ENCODE measurements at regions not wholly inside any gene's neighbourhood (a gene's known extent, or its start where the extent isn't known, plus 50 kb on each side); places are given as distances from the start of the nearest gene placed in this dataset.

DNA sequence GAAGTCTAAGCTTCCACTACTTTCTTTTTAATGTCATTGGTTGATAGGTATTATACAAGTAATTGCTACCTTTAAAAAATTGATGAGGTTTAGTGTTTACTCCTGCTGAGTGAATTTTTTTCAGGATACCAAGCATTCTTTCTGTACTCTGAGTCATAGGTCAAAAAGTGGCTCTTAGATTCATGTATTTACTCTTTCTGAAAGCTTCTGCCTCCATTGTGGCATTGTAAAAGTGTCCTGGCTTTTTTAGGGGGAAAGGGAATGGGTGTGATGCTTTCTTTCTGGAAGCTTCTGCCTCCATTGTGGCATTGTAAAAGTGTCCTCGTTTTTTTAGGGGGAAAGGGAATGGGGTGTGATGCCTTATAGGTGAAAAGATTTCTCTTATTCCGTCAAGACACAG lies 286.5 kb downstream of the LPIN1 start:
- DNase-seq, result no peak

DNA sequence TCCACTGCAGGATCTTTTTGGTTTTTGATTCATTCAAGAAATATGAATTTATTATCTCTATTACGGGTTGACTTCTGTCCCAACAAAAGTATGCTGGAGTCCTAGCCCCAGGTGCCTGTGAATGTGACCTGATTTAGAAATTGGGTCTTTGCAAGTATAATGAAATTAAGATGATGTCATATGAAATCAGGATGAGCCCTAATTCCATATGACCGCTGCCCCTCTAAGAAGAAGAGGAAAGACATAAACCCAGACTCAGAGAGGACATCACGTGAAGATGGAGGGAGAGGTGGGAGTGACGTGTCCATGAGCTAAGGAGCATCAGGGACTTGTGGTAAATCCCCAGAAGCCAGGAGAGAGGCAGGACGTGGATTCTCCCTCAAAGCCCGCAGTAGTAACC lies 287.1 kb downstream of the LPIN1 start:
- no peak for DNase-seq

DNA sequence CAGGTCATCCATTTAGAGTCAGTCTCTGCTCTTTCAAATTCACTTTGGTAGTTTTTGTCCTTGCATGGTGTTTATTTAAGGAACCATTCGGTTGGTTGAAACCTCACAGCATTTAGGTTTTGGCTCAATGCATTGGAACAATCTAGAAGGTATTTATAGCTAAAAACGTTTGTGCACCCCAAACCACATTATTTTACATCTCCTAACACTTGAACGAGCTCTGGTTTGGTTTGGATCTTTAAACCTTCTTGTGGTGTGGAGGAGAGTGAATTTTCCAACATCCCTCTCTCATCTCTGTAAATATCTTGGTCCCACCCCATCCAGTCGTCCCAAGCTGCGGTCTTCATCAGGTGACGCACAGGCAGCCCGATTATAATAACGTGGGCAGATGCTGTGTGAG lies 287.9 kb downstream of the LPIN1 start:
- DNase-seq, result no peak

DNA sequence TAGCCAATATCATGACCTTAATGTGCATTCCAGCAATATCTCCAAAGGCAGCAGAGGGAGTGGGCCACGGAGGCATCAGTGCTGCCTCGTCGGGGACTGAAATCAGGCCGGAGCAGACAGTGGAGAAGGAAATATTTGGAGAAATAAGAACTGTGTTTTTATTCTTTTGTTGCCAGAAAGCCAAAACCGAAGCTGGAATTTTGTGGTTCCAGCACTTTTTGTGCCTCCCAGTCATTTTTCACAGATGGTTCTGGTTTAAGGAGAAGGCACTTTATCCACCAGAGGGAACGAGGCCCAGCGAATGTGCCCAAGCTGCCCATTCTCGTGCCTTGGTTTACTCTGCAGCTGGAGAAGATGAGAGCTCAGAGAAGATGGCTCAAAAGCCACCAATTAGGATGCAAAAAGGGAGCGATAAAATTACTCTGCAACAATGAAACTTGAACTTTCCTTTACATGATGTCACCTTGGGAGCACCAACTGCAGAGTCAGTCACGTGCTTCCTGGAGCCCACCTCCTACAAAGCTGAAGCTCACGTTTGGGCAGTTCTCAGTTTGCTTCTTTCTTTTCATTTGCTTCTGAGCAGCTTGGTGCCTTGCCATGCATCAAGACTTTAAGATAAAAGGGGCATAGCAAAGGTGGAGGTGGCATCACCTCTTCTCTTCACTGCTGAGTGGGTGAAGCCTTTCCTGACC lies 288.7 kb downstream of the LPIN1 start:
- no peak for DNase-seq

DNA sequence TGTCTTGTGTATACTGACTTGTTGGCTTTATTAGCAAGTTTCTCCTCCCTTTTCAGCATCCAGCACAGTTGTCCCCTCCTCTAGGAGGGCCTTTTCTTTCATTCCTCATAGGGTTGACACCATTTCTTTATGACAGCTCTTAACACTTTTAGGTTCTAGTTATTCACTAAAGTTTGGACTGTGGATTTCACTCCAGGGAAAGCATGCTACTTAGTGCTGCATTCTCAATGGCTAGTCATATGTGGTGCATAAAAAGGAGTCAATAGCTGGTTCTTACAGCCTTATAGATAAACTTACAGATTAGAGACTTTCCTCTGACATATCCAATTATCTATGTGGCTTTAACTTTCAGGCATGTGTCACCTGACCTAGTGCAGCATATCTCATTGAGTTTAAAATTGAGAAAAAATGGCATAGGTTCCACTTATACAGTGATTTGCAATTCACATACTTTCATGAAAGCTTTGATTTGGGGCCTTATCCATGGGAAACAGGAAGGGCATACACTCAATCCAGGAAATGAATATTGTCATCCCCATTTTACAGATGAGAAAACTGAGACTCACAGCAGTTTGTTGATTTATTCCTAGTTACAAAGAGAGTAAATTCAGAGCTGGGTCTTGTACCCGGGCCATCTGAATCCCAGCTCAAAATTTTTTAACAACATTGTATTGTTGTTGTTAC lies 289.7 kb downstream of the LPIN1 start:
- no peak for DNase-seq

DNA sequence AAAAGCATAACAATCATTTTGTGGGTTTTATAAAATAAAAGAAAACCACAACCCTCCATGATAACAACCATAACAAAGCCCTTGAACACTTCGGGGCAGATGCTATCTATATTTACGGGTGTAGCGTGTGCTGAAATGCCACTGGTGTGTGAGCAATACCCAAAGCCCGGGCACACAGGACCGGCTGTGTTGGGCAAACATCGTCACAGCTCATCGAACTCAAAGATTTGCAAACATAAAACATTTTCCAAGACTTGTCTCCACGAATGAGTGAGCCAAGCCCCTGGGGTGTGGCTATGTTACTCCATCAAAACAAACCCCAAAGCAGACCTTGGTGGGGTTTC lies 290.2 kb downstream of the LPIN1 start:
- no peak for DNase-seq

DNA sequence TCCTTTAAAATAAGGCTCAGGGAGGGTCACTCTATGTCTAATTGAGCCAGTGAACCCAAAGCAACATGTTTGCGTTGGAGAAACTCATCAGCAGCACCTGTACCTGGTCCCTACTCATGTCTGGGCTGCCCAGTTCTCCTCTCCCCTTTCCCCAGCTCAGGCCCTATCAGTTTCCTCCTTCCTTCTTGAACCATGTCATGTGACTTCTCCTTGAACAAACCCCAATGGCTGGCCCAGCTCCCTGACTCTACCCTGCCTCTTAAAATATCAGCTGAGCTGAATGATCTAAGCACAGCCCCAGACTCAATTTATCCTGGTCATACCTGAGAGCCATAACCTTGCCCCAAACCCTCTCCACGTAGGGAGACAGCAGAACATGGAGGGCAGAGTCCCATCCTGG lies 290.9 kb downstream of the LPIN1 start:
- DNase-seq, result no peak

DNA sequence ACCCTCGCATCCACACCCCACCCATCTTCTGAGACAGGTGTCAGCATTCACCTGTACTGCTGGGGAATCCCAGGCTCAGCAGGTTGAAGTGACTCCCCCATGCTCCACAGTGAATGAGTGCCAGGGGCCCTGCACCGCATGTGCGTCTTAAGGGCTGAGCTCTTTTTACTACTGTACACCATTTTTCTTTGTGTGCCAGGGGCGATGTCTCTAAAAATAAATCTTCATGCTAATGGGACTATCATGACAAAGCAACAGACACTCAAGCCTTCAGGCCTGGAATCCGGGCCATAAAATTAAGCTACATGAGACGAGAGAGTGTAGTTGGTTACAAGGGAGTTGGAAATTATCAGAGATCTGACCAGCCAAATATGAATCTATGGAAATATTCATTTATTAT lies 294.8 kb downstream of the LPIN1 start:
- DNase-seq, result no peak

DNA sequence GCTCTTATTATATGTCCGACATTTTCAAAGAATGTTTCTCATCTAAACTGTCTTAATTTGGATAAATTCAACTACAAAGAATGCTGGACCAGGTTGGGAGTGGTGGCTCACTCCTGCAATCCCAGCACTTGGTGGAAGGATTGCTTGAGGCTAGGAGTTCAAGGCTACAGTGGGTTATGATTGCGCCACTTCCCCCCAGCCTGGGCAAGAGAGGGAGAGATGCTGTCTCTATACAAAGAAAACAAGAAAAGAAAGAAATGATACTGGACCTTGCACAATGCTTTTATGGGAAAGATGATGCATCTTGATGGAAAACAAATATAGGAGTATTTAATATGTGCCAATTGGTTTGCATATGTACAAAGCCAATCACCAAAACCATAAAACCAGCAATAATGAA lies 296.7 kb downstream of the LPIN1 start:
- no peak for DNase-seq

DNA sequence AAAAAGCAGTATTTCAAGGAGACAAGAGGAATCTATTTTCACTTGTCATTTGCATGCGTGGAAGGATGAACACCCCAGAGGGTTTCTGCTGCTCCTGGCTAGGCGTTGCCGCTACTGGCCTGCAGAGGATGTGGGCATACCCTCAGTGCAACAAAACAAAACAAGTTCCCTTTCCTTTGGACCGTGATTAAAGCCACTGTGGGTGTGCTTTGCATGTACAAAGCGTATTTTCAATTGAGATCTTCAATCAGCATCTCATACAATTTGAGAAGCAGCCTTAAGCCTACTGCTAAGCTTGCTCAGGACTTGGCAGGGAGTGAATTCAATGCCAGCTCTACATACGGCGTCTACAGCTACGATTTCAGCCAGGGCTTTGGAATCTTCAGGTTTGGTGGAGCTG lies 298.4 kb downstream of the LPIN1 start:
- DNase-seq, result no peak

DNA sequence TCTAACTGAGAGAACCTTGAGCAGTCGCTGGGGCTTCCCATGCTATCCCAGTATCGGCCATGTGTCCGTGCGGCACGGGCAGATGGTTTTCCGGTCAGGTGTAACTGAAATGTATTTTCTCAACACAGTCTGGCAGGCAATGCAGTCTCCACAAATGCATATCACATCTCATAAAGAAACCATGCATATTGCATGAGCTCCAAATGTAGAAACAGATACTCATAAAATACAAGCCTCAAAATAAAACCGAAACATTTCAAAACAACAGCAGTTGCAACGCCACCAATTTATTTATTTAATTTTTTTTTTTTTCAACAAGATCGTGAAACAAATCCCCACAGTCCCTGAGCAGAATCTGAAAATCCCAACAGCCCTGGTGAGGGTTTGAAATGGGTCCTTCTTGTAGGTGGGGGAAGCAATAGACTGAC lies 299.4 kb downstream of the LPIN1 start:
- no peak for DNase-seq

DNA sequence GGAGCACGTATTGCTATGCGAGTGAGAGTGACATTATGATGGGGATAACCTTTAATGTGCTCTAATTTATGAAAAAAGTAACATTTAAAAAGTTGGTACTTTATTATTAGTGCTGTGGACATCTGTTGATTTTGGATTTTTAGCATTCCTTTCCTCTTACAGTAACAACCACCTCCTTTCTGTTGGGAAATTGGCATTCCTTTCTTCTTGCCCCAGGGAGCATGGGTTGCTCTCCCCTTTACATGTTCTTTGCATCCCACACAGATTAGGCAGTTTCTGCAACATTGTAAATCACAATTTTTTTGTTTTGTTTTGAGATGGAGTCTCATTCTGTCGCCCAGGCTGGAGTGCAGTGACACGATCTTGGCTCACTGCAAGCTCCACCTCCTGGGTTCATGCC lies 300.2 kb downstream of the LPIN1 start:
- no peak for DNase-seq

DNA sequence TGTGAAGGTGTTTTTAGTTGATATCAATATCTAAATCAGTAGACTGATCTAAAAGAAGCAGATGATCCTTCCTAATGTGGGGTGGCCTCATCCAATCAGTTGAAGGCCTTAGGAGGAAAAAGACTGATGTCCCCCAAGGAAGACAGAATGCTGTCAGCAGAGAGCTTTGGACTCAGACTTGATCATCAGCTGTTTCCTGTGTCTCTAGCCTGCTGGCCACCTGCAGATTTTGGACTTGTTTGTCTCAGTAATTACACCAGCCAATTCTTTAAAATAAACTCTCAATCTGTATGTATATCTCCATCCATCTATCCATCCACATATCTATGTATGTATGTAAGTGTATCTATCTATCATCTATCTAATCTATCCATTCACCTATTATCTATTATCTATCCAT lies 301.3 kb downstream of the LPIN1 start:
- no peak for DNase-seq

DNA sequence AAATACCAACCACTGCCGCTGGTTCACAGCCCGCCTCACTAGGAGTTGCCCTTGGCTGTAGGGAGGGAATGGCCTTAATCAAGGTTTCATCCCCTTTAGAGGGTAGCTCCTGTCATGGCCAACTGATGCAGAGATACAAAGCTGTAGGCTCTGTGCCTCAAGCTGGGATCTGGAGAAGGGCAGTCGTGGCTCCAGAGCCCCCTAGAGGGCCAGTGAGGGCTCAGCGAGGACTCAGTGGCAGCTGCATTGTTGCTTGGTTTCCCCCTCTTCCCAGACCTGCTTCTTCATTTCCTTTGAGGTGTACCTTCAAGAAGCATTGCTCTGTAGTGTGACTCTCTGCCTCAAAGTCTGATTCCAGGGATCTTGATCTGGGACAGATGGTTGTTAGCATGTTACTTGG lies 302.1 kb downstream of the LPIN1 start:
- DNase-seq, result no peak

DNA sequence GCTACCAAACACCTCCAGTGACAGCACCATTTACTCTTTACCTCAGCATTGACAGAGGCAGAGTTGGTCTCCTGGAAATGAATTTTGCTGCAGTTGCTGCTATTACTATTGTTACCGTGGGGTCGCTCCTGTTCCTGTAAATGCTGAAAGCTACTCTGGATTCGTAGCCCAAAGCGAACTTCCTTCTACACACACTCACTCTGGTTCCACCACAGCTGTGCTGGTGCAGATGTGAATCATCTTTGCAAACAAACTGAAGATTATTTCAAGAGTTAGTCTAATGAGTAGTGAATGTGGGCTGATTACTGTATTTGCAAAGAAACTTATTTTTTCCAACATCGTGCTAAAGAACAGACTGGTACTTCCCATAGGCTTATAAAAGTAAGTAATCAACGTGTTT lies 304.0 kb downstream of the LPIN1 start:
- DNase-seq, result no peak

DNA sequence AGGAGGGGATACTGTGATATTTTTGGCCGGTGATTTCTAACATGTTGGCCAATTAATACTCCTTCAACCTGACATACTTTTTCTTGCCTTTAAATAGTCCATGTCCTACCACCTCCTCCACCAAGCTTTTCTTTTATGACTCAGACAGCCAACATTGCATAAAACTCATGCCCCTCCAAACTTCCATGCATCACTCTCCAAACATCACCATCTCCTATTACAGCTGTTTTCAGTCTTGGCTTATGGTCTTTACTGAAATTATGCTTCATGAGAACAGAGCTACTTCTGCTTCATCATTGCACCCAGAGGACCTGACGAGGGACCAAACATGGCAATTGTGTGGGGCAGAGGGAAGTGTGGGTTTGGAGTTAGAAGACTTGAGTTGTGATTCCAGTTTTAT lies 305.4 kb downstream of the LPIN1 start:
- DNase-seq, result no peak

DNA sequence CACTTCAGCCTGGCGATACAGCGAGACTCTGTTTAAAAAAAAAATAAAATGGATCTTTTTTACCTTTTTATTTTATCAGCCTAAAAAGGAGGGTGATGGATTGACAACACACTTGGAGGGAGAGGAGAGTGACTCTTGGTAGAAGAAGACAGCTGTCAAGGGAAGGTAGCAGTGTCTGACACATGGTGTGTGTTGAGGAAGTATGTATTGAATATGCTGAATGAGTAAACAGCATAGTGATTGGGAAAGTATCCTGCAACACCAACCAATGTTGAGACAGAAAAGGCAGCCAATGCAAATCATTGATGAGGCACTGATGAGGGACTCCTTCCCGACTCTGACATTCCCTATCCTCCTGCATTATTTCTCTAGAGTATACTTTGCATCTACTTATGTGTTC lies 306.4 kb downstream of the LPIN1 start:
- no peak for DNase-seq

DNA sequence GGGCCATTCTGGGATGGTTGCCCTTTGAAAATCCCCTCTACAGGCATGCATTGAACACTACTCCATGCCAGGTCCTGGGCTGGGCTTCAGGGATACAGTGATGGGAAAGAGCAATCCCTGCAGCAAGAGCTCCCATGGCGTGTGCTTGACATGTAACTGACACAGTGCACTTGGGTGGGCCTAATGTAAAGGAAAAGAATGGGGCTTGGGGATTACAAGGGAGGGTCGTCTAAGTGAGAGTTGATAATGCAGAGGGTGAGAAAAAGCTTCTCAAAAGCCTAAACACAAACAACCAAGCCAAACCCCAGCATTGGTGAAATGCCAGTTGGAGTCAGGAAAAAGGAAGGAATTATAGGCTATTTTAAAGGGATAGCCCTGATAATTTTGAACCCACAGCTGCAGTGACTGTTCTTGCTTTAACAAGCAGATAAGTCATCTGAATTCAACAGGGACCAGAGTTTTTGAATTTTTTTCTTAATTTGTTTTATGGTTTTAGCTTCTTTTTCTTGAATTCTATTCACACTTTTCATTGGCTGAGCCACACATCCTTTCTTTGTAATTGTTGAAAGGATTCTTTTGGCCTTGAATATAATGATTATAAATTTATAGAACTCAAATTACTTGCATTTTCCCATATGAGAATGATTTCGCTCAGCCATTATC lies 308.7 kb downstream of the LPIN1 start:
- no peak for DNase-seq

DNA sequence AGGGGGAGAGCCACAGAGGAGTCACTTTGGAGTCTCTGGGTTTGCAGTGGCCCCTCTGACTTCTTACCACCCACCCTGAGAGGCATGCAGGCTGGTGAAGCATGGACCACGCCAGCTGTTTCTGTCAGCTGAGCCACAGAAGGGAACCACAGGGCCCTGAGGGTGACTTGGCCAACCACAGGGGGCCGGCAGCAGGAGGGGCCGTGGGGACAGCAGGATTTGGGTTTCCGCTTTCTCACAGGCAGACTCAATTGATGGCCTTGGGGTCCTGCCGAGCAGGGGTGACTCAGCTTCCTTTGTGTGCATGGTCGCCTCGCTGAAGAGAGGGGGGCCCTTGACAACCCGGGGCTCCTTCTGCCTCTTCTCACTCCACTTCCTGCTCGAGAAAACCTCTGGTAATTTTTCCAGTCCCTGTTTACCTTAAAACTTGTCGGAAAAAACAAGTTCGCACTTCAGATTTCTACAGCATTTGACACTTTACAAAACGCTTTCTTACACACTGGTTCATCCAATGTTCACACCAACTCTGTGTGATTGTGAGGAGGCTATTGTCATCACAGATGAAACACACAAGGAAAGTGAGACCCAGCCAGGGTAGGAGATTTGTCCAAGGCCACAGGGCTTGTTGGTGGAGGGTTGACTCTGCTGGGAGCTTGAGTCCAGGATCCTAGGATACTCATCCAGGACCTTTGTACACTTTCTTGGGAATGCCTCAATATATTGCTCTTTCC lies 311.2 kb downstream of the LPIN1 start:
- no peak for DNase-seq

DNA sequence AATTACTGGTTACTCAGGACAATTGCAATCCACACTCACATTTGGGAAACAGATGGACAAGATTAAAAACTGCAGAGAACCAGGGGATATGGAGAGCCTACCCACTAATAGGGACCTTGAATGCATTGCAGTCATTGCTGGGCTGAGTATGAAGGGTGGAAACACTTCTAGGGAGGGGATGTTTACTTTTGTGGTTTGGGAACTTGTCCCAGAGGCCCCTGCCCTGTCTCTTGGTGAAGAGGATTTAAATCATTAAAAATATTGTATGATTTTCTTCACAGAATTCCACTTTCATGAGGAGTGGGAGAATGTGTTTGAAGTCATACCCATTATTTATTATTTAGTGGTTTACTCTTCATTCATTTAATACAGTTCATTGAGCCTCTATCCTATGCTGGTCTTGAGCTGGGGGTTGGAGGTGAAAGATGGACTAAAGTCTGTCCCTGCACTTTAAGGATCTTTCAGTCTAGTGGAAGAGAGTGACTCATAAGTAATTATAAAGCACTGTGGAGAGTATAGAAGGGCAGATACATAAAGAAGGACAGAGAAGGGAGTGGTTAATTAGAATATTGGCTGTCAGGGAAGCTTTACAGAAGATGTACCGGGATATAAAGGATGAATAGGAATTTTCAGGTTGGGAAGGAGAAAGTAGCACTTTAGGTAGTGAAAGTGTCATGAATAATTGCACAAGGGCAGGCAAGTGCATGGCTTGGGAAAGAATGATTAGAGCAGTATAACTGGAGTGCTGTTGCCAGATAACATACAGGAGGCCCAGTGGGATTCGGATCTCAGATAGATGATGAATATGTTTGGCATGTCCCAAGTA lies 313.4 kb downstream of the LPIN1 start:
- no peak for DNase-seq

DNA sequence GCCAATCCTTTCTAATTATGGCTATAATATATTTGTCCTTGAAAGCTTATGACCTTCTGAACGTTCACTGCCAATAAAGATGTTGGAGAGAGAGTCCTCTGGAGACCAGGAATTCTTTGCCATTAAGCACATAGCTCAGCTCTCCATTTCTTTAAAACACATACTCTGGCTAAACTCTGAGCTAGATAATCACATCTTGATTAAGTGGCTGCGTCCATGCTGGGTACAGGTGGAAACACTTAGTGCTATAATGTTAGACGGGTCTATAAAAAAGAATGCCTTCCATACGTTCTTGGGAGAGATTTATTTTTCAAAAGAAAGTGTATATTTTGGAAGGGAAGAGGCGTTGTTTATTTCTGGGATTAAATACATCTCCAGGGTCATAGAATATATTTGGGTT lies 314.5 kb downstream of the LPIN1 start:
- no peak for DNase-seq

DNA sequence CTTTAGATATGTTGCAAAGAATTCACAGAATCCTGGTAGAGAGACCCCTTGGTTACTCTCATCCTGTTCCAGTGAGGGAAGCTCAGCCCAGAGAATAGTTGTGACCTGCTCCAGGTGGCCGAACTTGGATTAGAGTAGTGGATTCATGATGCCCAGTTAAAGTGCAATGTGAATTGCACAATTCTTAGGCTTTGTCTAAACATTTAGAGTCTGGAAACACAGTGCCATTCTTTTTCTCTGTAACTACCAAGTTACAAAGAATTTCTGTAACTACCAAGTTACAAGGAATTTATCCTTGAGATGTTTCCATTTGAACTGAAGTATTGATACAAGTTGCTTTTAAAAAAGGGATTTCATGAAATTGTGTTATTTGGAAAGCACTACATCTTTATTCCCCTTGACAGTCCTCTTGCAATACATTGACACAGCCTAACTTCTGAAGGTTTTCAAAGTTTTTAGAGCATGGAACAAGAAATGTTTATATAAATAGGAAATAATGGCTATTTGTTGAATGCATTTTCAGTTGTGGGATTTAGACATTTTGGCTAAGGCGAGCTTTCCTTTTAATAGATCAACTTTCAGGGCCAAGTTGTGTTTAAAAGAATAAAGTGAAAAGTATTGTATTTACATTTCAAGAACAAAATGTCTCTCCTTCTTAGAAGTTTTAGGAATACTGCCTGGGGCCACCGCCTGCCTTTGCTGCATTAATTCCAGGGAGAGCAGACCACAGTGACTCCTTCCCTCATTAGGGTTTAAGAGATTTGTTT lies 315.0 kb downstream of the LPIN1 start:
- no peak for DNase-seq
